Upper lobe of right lung (tissue), 1 donor: ENCODE measurements at regions not wholly inside any gene's neighbourhood (a gene's known extent, or its start where the extent isn't known, plus 50 kb on each side); places are given as distances from the start of the nearest gene placed in this dataset.

Experiments used
- ATAC-seq: fragments of 200-7000 bp; cut with Tn5 transposase; one replicate; pipeline ENCODE4 v1.9.1; 2020; ENCODE audit warnings: mild to moderate bottlenecking, moderate library complexity
- DNase-seq: peaks from one replicate; pipeline ENCODE4 v3.0.0-alpha.2; 2020
- H3K27ac ChIP-seq: fragments of 200-600 bp; one replicate; pipeline ENCODE4 v1.8.0; 2022
- H3K27me3 ChIP-seq: fragments of 200-600 bp; one replicate; pipeline ENCODE4 v1.8.0; 2022; ENCODE audit warnings: mild to moderate bottlenecking
- H3K36me3 ChIP-seq: fragments of 200-600 bp; one replicate; pipeline ENCODE4 v1.8.0; 2022
- H3K4me1 ChIP-seq: fragments of 200-600 bp; one replicate; pipeline ENCODE4 v1.8.0; 2022
- H3K4me3 ChIP-seq: fragments of 200-600 bp; one replicate; pipeline ENCODE4 v1.8.0; 2022; ENCODE audit warnings: mild to moderate bottlenecking
- H3K9me3 ChIP-seq: fragments of 200-600 bp; one replicate; pipeline ENCODE4 v1.8.0; 2022
- intact Hi-C: fragments of 100-400 bp; cut with DNase I; formaldehyde crosslinking; loops from one replicate; pipeline ENCODE4 v1.11.0; 2022
- TF ChIP-seq, protein P1 (sequence below): fragments of 200-600 bp; IDR thresholded peaks from one replicate; pipeline ENCODE4 v1.8.0; 2022; ENCODE audit warnings: antibody characterized with exemption
- donor health status: DM: no; HTN: yes; CAD: no; lungs with severe emphysema.

- Histone ChIP-seq H3K27ac (no peak overlapping the region), H3K4me3 (no peak overlapping the region), H3K36me3 (no peaks in the 10 kb centered on the region), H3K4me1 (no peaks in the 10 kb centered on the region), H3K27me3 (no peaks in the 10 kb centered on the region), H3K9me3 (no peaks in the 10 kb centered on the region)
- no peak for ATAC-seq
- TF ChIP-seq, protein P1, sequence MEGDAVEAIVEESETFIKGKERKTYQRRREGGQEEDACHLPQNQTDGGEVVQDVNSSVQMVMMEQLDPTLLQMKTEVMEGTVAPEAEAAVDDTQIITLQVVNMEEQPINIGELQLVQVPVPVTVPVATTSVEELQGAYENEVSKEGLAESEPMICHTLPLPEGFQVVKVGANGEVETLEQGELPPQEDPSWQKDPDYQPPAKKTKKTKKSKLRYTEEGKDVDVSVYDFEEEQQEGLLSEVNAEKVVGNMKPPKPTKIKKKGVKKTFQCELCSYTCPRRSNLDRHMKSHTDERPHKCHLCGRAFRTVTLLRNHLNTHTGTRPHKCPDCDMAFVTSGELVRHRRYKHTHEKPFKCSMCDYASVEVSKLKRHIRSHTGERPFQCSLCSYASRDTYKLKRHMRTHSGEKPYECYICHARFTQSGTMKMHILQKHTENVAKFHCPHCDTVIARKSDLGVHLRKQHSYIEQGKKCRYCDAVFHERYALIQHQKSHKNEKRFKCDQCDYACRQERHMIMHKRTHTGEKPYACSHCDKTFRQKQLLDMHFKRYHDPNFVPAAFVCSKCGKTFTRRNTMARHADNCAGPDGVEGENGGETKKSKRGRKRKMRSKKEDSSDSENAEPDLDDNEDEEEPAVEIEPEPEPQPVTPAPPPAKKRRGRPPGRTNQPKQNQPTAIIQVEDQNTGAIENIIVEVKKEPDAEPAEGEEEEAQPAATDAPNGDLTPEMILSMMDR = no peak
- intact Hi-C loops = no loop called here
- DNase-seq = no peak
Observed at GRCh38 chr6:19905584-19905983, 68.4 kb downstream of the ID4 start.

DNA sequence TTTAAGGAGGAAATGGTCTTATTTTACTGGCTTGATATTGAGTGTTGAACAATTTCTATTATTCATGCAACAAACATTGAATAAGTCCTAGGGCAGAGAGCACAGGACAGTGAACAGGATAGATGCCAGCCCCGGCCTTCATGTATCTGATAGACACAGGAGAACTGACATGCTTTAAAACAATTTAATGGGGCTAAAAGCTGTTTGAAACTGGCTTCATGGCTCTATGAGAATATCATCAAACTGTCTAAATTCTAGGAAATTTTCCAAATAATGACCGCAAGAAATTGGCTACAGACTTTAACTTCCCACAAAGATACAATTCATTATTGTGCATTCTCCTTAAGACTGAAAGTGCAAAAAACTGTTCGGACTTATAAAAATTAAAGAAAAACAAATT, 69.0 kb downstream of the ID4 start:
- no peak for ATAC-seq
- H3K27ac ChIP-seq = no peak overlapping the region
- H3K4me1 ChIP-seq = no peaks in the 10 kb centered on the region
- H3K4me3 ChIP-seq = no peak overlapping the region
- H3K9me3 ChIP-seq = no peaks in the 10 kb centered on the region
- no peaks in the 10 kb centered on the region for H3K36me3 ChIP-seq
- TF ChIP-seq, protein P1 = no peak
- DNase-seq = no peak
- no peaks in the 10 kb centered on the region for H3K27me3 ChIP-seq
- intact Hi-C loops = no loop called here

DNA sequence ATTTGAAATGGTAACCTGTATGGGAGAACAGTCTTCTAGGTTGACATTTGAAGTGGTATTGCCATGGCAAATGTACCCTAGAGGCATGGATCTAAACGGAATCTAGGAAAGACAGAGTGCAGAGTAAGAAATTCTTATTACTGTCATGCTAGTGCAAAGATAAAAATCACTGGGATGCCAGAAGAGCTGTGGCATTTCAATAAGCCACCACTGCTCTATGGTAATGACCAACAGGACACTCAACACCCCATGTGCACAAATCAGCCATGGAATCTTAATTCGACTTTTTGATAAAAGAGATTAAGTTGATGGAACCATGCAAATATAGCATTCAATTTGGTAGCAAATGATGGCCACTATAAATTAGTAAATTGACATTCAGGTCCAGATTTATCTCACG, 74.1 kb downstream of the ID4 start:
- no peaks in the 10 kb centered on the region for H3K9me3 ChIP-seq
- intact Hi-C loops = no loop called here
- no peaks in the 10 kb centered on the region for H3K36me3 ChIP-seq
- H3K27me3 ChIP-seq = no peaks in the 10 kb centered on the region
- no peak overlapping the region for H3K4me3 ChIP-seq
- no peak for DNase-seq
- no peaks in the 10 kb centered on the region for H3K4me1 ChIP-seq
- TF ChIP-seq, protein P1 = no peak
- no peak for ATAC-seq
- H3K27ac ChIP-seq = no peak overlapping the region

- Histone ChIP-seq H3K36me3 (no peaks in the 10 kb centered on the region), H3K27me3 (no peaks in the 10 kb centered on the region), H3K9me3 (no peaks in the 10 kb centered on the region), H3K4me3 (no peak overlapping the region), H3K27ac (no peak overlapping the region), H3K4me1 (no peaks in the 10 kb centered on the region)
- ATAC-seq (no peak), DNase-seq (no peak)
- TF ChIP-seq, protein P1 = no peak
- intact Hi-C loops = no loop called here
Observed at GRCh38 chr6:19918436-19918835, 81.3 kb downstream of the ID4 start.

DNA sequence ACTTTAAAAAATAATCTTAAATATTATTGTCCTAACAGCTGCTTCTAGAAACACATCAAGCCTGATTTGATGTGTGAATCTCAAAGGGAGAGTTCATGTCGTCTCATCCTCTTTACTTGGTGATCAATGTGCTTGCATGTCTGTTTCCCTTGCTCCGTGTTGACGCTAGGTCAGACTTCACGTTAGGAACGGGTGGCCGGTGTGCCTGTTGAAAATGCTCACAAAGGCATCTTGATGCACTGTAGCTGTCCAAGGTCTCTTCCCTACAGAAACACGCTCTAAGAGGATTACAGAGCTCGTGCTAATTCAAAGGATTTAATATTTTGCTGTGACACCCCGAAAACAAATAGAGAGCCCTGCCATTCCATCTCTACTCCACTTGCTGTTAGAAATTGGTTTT, 84.6 kb downstream of the ID4 start:
- H3K36me3 ChIP-seq = no peaks in the 10 kb centered on the region
- no peak overlapping the region for H3K27ac ChIP-seq
- ATAC-seq (no peak), DNase-seq (no peak)
- no peak overlapping the region for H3K4me3 ChIP-seq
- no peaks in the 10 kb centered on the region for H3K27me3 ChIP-seq
- no peaks in the 10 kb centered on the region for H3K9me3 ChIP-seq
- TF ChIP-seq, protein P1 = no peak
- no peaks in the 10 kb centered on the region for H3K4me1 ChIP-seq
- intact Hi-C loops = no loop called here

GRCh38 chr6:19925533-19925932, 88.4 kb downstream of the ID4 start:
- TF ChIP-seq, protein P1 = no peak
- Histone ChIP-seq H3K9me3 (no peaks in the 10 kb centered on the region), H3K36me3 (no peaks in the 10 kb centered on the region), H3K27ac (no peak overlapping the region), H3K4me3 (no peak overlapping the region), H3K4me1 (no peaks in the 10 kb centered on the region), H3K27me3 (no peaks in the 10 kb centered on the region)
- DNase-seq (no peak), ATAC-seq (no peak)
- intact Hi-C loops = no loop called here
